GM06990 (cell line): ENCODE measurements at regions not wholly inside any gene's neighbourhood (a gene's known extent, or its start where the extent isn't known, plus 50 kb on each side); places are given as distances from the start of the nearest gene placed in this dataset.

Experiments used
- DNase-seq: peaks from one replicate; pipeline ENCODE4 v3.0.0-alpha.2; 2011; ENCODE audit not compliant: insufficient read length; ENCODE audit errors: extremely low read depth
- H3K27me3 ChIP-seq: replicated peaks from 2 replicates; pipeline ENCODE4 v1.6.0; 2011; ENCODE audit warnings: low read length; ENCODE audit not compliant: control insufficient read depth, insufficient read depth
- H3K36me3 ChIP-seq: 2 replicates; pipeline ENCODE4 v1.5.1; 2011; ENCODE audit warnings: low read length; ENCODE audit not compliant: control insufficient read depth, insufficient read depth
- H3K4me3 ChIP-seq: replicated peaks from 2 replicates; pipeline ENCODE4 v1.5.1; 2011; ENCODE audit warnings: low read depth, mild to moderate bottlenecking, control low read depth, low read length
- CTCF ChIP-seq: IDR thresholded peaks from 2 replicates; pipeline ENCODE4 v1.5.1; 2011; ENCODE audit warnings: low read length, control low read depth, mild to moderate bottlenecking, inconsistent platforms; ENCODE audit not compliant: insufficient read depth, poor library complexity, severe bottlenecking

GRCh38 chr11:32002311-32002710 lies 88.6 kb upstream of the RCN1 start:
- H3K27me3 ChIP-seq: no peaks in the 10 kb centered on the region
- H3K4me3 ChIP-seq: no peak overlapping the region
- H3K36me3 ChIP-seq: no peaks in the 10 kb centered on the region
- no peak for DNase-seq
- no peak for TF ChIP-seq CTCF

- no peaks in the 10 kb centered on the region for H3K27me3 ChIP-seq
- no peak for DNase-seq
- TF ChIP-seq CTCF: no peak
Observed at GRCh38 chr11:31997955-31998354, 92.9 kb upstream of the RCN1 start.

GRCh38 chr11:31996159-31996881 lies 94.6 kb upstream of the RCN1 start:
- TF ChIP-seq CTCF: no peak
- Histone ChIP-seq H3K27me3 (no peaks in the 10 kb centered on the region), H3K36me3 (no peaks in the 10 kb centered on the region), H3K4me3 (no peak overlapping the region)
- DNase-seq: no peak

More at GRCh38 chr11:31997955-31998354, 92.9 kb upstream of the RCN1 start:
- no peak overlapping the region for H3K4me3 ChIP-seq
- no peaks in the 10 kb centered on the region for H3K36me3 ChIP-seq

- no peak for TF ChIP-seq CTCF
- DNase-seq: peak; percentile 15
Observed at GRCh38 chr11:31995525-31996094, 95.3 kb upstream of the RCN1 start.

GRCh38 chr11:31995032-31995431 lies 95.8 kb upstream of the RCN1 start:
- TF ChIP-seq CTCF: no peak
- H3K36me3 ChIP-seq: no peaks in the 10 kb centered on the region
- H3K27me3 ChIP-seq: no peaks in the 10 kb centered on the region; the same call in 1 of the 2 replicates
- DNase-seq: no peak
- H3K4me3 ChIP-seq: no peak overlapping the region

More at GRCh38 chr11:31995525-31996094, 95.3 kb upstream of the RCN1 start:
- Histone ChIP-seq H3K27me3 (no peaks in the 10 kb centered on the region; the same call in 1 of the 2 replicates), H3K36me3 (no peaks in the 10 kb centered on the region), H3K4me3 (peak overlapping the region; percentile 38)
